T-helper 2 cell (primary cell): ENCODE measurements at regions not wholly inside any gene's neighbourhood (a gene's known extent, or its start where the extent isn't known, plus 50 kb on each side); places are given as distances from the start of the nearest gene placed in this dataset.
"Not testable (repeated sequence)": the region's sequence is repeated elsewhere in the genome, so short reads cannot be mapped to it uniquely, and the experiment has no call there.

Experiments used
- DNase-seq, 5 experiments: peaks; one replicate each; pipeline versions ENCODE4 v3.0.0 to v3.0.0-alpha.2; 2012 to 2022

DNA sequence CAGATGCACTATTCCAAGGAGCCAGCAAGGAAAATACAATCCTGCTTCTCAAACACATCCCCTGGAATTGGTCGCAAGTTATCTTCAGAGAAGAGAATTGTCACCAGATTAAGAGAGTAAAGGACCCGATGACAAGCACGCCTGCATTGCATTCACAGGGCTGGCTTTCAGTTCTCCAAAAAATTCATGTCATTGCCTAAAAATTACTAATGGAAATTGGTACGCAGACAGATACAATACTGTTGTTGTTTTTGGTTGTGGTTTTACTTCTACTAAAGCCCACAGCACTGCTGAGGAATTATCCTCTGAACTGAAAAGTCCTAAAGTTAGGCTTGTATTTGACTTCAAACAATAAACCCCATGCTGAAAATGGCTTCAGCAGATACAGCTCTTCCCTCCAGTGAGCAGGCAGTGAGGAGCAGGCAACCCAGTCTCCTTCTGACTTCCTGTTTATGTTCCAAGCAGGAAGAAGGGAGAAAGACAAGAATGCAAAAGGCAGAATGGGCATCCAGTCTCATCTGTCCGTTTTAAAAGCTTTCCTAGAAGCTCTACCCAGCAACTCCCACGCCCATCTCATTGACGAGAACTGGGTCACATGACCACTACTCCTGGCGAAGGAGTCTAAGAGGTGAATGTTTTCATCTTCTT is 80.6 kb upstream of the ZNF366 start:
- no peak for DNase-seq

DNA sequence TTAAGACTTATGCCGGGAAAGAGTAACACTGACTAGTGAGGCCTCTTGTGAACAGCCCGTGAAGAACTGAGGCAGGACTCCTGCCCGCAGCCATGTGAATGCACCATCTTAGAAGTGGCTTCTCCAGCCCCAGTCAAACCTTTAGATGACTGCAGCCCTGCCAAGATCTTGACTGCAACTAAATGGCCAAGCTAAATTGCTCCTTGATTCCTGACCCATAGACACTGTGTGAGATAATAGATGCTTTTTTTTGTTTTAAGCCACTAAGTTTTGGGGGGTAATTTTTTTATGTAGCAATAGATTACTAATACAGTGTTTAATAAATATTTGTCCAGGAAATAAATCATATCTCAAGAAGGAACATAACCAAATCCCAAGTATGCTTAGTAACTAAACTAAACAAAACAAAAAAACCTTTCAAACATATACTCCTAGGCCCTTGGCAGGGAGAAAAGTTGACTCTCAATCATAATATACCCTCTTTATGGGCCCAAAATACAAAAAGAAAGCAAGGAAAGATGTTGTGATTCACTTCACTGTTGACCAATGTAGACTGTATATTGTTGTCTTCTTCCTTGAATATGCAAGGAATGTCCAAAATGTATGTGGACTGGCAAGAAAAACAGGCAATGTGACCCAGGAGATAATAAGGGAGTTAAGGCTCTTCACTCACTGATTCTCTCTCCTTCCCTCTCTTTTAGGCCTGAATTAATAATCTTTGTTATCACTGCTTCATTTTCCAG is 79.7 kb upstream of the ZNF366 start:
- no peak for DNase-seq

DNA sequence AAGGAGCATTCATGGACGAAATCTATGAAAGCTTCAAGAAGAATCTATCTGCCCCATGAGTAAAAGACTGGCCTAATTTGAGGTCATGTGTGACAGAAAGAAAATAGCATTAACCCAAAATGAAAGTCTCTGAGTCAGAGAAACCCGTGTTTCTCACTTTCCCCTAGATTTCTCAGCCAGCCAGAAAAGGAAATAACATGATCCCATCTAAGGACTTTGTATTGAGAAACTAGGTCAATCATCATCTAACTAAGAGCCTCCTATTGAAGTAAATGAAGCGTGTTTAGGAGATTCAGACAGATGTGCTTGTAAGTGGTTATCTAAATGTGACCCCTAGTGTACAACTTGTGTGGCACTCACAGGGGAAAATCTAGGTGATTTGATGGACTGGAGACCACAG is 77.3 kb upstream of the ZNF366 start:
- DNase-seq, result no peak

DNA sequence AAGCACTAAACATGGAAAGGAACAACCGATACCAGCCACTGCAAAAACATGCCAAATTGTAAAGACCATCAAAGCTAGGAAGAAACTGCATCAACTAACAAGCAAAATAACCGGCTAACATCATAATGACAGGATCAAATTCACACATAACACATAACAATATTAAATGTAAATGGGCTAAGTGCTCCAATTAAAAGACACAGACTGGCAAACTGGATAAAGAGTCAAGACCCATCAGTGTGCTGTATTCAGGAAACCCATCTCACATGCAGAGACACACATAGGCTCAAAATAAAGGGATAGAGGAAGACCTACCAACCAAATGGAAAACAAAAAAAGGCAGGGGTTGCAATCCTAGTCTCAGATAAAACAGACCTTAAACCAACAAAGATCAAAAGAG is 72.1 kb upstream of the ZNF366 start:
- DNase-seq, result not testable (repeated sequence)

DNA sequence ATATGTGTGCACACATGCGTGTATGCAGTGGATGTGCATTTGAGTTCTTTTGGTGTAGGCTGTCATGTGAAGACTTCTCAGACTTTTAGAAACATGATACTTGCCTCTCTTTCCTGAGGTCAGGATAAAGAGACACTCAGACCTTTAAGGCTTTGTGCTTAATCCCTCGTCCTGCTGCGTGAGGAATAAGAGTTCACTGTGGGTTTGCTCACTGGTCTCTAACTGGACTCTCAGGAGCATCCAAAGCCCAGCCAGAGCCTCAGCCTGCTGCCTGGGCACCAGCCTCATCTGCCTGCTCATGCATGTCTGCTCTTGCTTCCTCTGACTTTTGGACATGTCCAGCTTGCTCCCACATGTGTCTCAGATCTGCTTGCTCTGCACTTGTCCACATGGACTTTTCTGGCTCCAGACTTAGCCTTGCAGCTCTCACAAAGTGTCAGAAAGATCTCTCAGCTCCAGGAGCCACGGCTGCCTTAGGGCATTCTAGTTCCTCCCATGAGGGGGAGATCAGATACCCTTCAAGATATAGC is 65.1 kb upstream of the ZNF366 start:
- DNase-seq, result no peak

DNA sequence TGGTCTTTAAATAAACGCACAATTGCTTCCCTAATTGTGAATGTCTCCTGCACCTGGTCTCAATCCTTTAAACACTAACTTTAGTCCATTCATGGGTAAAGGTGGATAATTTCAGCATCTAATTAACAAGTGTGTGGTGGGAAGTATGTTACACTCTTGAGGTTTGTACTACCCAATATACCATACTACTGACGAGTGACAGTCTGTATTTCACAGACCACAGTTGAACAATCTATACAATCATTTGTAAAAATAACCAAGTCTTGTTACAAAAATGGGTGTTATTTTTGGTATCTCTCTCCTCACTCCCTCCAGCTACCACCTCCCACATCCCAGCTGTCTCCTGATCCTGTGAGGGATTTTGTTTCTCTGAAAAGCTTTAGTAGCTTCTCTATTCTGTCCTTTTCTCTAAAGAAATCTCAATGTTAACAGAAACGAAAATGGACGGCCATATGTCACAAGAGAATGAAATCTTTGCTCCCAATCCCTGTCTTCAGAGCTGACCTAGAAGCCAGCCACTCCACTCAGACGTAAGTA is 62.3 kb upstream of the ZNF366 start:
- no peak for DNase-seq

DNA sequence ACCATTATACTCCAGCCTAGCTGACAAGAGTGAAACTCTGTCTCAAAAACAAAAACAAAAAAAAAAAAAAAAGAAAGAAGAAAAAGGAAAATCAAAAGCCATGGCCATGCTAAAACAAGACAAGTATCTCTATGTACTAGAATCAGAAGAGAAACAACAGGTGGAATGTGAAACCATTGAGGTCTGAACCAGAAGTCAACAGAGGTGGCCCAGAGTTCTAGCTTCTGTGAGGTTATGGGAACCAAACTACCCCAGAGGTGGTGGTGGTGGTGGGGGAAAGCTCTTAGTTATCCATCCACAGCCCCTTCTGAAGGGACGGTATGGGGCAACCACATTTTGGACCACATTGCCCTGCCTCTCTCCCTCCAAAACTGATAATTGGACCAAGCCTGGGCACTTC is 59.5 kb upstream of the ZNF366 start:
- no peak for DNase-seq

DNA sequence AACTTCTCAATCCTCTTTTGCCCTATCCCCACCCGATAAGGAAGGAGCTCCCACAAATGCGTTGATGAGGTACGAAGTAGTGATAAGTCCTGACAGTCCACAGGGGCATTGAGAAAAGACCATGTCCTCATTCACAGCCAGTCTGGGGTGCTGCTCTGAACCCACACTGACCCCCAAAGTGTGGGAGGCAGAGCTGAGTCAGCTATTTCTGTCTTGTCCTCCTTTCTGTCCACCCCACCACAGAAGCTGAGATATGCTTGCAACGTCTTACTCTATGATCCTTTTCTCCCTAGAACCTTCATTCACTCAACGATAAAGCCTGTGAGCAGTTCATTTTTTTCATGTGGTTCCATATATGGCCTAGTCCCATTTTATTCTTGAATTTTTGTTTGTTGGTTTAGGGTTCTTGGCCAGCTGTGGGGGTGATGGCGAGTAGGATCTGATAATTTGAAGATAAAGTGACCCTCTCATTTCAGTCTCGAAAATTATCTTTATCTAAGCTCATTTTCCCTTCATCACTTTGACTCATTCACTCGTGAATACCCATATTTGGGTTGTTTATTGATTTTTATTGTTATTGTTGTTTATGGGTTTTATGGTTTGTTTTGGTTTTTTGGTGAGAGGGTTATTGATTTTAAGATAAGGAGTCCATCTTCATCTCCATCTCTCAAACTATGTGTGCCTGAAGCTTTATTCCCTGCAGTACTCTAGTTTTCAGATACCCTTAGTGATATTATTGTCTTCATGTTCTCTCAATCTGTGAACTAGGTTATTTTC is 58.5 kb upstream of the ZNF366 start:
- no peak for DNase-seq

DNA sequence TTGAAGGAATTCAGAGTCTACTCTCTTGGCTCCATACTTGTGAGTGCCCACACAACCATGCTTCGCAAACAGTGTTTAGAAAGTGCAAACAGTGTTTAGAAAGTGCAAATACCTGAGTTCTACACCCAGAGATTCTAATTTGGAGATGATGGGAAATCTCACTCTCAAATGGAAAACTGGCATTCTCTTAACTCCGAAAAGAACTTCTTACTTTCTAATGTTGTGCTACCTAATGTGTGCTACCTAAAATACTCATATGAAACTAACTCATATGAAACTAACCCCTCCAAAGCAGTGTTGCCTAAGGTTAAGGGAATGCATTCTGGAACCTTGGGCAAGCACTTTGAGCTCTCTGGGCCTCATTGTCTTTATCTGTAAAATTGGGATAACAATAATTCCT is 55.5 kb upstream of the ZNF366 start:
- no peak for DNase-seq

DNA sequence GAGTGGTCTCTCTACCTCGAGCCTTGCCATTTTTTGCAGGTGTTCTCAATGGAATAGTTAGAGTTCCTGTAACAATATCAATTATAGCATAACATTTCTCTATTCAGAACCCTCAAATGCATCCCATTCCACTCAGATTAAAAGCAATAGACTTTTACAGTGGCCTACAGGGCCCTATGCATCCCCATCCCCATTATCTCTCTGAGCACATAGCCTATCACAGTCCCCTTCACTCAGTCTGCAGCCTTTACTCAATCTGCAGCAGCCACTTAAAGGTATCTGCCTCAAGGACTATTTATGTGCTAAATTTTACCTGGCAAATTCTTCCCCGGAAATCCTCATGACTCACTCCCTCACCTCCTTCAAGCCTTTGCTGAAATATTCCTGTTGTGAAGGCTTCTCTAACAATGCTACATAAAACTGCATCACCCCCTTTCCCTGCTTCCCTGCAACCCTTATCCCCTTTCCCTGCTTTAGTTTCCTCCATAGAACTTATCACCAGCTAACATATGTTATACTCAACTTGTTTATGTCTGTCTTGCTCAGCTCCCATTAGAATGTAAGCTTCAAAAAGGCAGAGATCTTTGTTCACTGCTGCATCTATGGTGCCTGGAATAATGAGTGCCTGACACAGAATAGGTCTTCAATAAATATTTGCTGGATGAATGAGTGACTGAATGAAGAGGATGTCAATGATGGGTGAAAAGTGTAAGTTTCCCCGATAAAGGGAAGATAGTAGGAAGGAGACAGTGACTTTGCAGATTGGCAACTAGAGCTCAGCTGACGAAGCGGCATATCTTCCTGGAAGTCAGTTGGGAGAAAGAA is 54.1 kb upstream of the ZNF366 start:
- no peak for DNase-seq

DNA sequence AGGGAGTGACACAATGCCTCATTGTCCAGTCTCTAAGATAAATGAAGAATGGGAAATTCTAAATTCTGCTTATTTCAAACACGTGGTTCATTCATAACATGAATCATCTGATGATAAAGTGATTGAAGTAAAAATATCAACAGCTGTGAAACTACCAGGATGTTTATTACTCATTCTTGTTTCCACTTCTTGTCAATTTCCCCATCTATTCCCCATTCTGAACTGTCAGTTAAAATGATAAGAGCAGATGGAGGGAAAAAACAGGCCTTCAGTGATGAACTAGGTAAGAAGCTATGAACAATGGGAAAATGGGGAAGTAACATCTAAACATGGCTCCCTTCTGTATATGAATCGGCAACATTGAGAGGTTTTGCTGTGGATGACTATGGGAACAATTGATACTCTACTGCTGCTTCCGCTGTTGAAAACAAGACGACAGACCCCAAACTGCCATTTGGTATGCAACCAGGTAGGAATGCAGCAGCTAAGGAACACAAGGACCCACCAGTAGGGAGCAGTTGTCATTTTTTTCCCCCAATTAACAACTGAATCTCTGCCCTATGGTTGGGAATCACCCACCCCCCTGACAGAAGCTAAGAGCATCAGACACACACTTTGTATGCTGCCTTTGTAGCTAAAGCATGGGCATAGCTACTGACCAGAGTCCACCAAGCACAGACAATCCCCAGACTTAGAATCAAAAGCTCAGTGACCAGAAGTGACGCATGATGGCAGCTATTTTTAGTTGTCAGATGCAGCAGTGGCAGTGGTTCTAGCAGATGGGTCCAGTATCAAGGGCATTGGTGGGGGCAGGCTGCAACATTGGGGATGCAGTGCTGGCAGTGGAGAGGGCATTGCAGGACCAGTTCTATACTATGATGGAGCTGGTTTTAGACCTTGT is 52.9 kb upstream of the ZNF366 start:
- no peak for DNase-seq

DNA sequence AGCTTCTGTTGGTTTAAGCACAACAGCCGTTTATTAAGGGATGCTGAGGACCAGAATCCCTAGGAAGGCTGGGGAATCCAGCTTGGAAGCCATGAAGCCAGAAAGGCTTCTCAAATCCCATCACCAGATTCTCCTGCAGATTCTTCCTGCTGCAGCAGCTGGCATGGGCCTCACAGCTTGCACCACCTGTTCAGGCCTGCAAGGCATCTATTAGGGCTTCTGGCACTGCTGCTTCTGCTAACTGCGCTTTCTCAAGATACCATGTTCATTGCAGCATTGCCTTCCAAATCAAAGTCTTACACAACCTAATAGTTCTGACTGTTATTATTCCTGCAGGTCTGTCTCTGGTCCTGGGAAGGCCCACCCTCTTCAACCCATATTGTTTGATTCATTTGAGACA is 51.2 kb upstream of the ZNF366 start:
- no peak for DNase-seq

DNA sequence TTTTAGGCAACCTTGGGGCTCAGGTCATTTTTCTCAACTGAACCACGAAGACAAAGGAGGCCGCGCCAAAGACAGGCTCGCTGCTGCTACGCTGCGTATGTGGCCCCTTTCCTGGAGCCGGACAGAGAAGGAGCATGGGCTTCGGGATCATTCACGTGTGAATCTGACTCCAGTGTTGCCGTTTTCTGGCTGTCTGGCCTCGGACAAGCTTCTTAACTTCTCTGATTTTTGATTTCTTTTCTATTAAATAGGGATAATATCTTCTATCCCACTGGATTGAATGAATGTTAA is 50.8 kb upstream of the ZNF366 start:
- no peak for DNase-seq

DNA sequence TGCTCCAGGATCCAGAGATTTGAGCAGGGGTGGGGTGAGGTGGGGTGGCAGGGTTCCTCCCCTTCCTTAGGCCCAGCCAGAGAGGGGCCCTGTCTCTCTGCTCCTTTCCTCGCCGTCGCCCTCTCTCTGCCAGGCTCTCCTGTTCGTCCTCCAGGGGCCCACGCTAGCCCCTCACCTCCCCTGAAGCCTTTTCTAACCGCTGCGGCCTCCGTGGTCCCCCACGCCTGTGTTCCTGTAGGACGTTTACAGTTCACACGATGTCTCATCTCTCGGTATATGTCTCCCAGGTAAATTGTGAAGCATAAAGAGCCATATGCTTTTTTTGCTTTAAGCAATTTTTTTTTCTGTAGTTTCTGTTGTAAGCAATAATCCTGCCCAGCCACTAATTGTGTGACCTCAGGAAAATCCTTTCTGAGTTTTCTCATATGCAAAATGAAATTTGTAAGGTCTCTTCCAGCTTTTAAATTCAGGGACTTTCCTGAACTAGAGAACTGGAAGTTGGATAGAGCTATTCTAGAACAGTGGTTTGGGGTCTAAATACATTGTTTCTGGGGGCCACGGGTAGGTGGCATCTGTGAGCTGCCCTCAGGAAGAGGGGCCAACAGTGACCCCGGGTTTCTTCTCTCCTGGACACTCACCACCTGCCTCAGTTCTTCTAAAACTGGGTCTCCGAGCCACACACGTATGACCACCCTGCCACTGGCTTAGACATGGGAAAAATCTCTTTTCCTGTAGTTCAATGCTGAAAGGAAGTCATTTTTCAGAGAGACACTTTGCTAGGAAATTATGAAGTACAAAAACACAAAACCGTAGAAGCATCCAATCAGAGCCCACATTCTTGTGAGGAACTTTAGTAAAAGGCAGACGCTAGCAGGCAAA is 50.2 kb upstream of the ZNF366 start:
- no peak for DNase-seq
